ENCODE measurements at regions not wholly inside any gene's neighbourhood (a gene's known extent, or its start where the extent isn't known, plus 50 kb on each side); places are given as distances from the start of the nearest gene placed in this dataset.

GRCh38 chrX:67347145-67347544 lies 196.7 kb upstream of the AR start:
- ChIA-PET CTCF (ENCODE audit: low intra/inter-chr PET ratio, low total read pairs) (no interaction called here), POLR2A (no interaction called here)
- Histone ChIP-seq H3K27me3 (ENCODE audit: control insufficient read depth in 1 of 2, insufficient read depth in 2 of 2, low read length in 2 of 2) (no peaks in the 10 kb centered on the region), H3K9me3 (ENCODE audit: low read length) (peaks cover 73% of the 10 kb centered on the region), H3K79me2 (ENCODE audit: insufficient read depth, low read length) (no peaks in the 10 kb centered on the region), H3K27ac (ENCODE audit: extremely low read length, insufficient read depth, low read length) (no peak overlapping the region), H3K36me3 (replicated peaks in 1 of 2; ENCODE audit: control insufficient read depth in 1 of 2, insufficient read depth in 2 of 2, low read length in 2 of 2) (no peaks in the 10 kb centered on the region), H3K4me3 (replicated peaks in 1 of 3; ENCODE audit: insufficient read depth in 1 of 3, low read depth in 2 of 3, low read length in 3 of 3) (no peak overlapping the region), H3K4me2 (ENCODE audit: low read depth, low read length) (no peak overlapping the region), H4K20me1 (ENCODE audit: insufficient read depth, low read length) (no peaks in the 10 kb centered on the region), H2AFZ (ENCODE audit: low read length) (no peak overlapping the region), H3K4me1 (ENCODE audit: insufficient read depth, low read length) (no peaks in the 10 kb centered on the region), H3K9ac (ENCODE audit: insufficient read depth, low read depth, low read length) (no peak overlapping the region)
- DNase-seq (ENCODE audit: low spot score): no peak
- in situ Hi-C loops (cut with HindIII; ENCODE audit: extremely low pct_ligation_motif_present, low pct_unique_long_range_greater_than_20kb) (no loop called here), intact Hi-C loops (cut with micrococcal nuclease; ENCODE audit: unreplicated experiment) (no loop called here)
- BruUV-seq (replicated peaks): no TSS peak
- FAIRE-seq: no peak
- WGBS (ENCODE audit: low lambda C conversion rate): no CpG with 5 or more reads among the region's 1 CpG
- no peak for ATAC-seq
- TF ChIP-seq ARNT (IDR thresholded peaks at IDR 0.05) (no peak), KLF11 (CRISPR knock-in tag; IDR thresholded peaks at IDR 0.05) (no peak)

GRCh38 chrX:67351411-67351810 lies 192.4 kb upstream of the AR start:
- Histone ChIP-seq H3K9me3 (ENCODE audit: low read length) (peaks cover 65% of the 10 kb centered on the region), H3K4me1 (ENCODE audit: insufficient read depth, low read length) (no peaks in the 10 kb centered on the region), H3K9ac (ENCODE audit: insufficient read depth, low read depth, low read length) (no peak overlapping the region), H3K36me3 (replicated peaks in 1 of 2; ENCODE audit: control insufficient read depth in 1 of 2, insufficient read depth in 2 of 2, low read length in 2 of 2) (no peaks in the 10 kb centered on the region), H3K4me3 (replicated peaks in 1 of 3; ENCODE audit: insufficient read depth in 1 of 3, low read depth in 2 of 3, low read length in 3 of 3) (no peak overlapping the region), H3K4me2 (ENCODE audit: low read depth, low read length) (no peak overlapping the region), H2AFZ (ENCODE audit: low read length) (no peak overlapping the region), H3K79me2 (ENCODE audit: insufficient read depth, low read length) (no peaks in the 10 kb centered on the region), H4K20me1 (ENCODE audit: insufficient read depth, low read length) (no peaks in the 10 kb centered on the region), H3K27ac (ENCODE audit: extremely low read length, insufficient read depth, low read length) (no peak overlapping the region), H3K27me3 (ENCODE audit: control insufficient read depth in 1 of 2, insufficient read depth in 2 of 2, low read length in 2 of 2) (no peaks in the 10 kb centered on the region)
- DNase-seq (ENCODE audit: low spot score) (no peak), ATAC-seq (no peak), FAIRE-seq (no peak)
- POLR2A ChIA-PET: no interaction called here
- TF ChIP-seq MAFK (conservative IDR thresholded peaks at IDR 0.05 in 1 of 2, IDR thresholded peaks at IDR 0.05 in 1 of 2; ENCODE audit: low read length in 2 of 2): no peak
- no peak for TF ChIP-seq ZNF225 (CRISPR knock-in tag; IDR thresholded peaks at IDR 0.05)
- no peak for TF ChIP-seq TCF12 (IDR thresholded peaks at IDR 0.05)
- TF ChIP-seq TCF12 (CRISPR knock-in tag; IDR thresholded peaks at IDR 0.05): no peak
- no peak for TF ChIP-seq RFX3 (CRISPR knock-in tag; IDR thresholded peaks at IDR 0.05)
- TF ChIP-seq HIVEP1 (CRISPR knock-in tag; IDR thresholded peaks at IDR 0.05): no peak
- no peak for TF ChIP-seq ZBTB20 (CRISPR knock-in tag; IDR thresholded peaks at IDR 0.05; ENCODE audit: borderline replicate concordance, low read depth)
- no peak for TF ChIP-seq ZNF546 (CRISPR knock-in tag; conservative IDR thresholded peaks at IDR 0.05)
- no peak for TF ChIP-seq HNRNPL (IDR thresholded peaks at IDR 0.05; ENCODE audit: low read depth, low read length)
- 4% methylated on average over 2 of the region's 2 CpGs for whole genome bisulfite sequencing (ENCODE audit: low lambda C conversion rate)
- BruUV-seq (replicated peaks): no TSS peak
- in situ Hi-C loops (cut with HindIII; ENCODE audit: extremely low pct_ligation_motif_present, low pct_unique_long_range_greater_than_20kb) (no loop called here), intact Hi-C loops (cut with micrococcal nuclease; ENCODE audit: unreplicated experiment) (no loop called here)
- CTCF ChIA-PET (ENCODE audit: low intra/inter-chr PET ratio, low total read pairs): no interaction called here

All from HepG2 (cell line).